ENCODE measurements at regions not wholly inside any gene's neighbourhood (a gene's known extent, or its start where the extent isn't known, plus 50 kb on each side); places are given as distances from the start of the nearest gene placed in this dataset.

DNA sequence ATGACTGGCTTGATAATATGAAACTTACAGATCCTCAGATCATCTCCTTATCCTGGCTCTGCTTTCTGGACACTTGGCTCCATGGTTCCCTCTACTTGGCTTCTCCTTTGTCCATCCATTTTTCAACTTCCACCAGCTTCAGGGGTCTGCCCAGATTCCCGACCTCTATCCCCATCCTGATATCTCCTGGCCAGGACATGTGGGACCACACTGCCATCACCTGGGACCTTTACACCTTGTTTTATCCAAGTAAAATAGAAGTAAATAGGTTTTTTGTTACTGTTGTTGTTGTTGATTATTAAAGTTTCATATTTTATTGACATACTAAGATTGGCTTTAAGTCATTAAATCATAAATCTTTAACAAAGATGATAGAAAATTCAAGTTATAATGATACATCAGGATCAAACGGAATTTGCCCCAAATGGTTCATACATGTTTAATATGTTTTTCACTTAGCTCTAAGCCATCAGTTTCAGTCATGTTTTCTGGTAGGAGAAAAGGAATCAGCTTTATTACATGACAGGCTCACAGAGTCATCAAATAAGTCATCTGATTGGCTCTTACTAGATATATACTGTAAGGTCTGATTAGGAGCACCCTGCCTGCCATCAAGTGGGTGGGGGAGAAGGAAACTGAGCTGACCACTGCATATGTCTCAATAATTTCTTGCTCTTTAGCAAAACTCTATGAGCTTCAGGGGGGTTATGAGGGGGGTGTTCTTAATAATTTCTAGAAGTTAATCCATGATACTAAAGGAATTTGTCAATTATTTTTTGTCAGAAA lies 111.5 kb upstream of the AHR start:
- H3K4me3 ChIP-seq (replicated peaks in 1 of 2; ENCODE audit: low read depth in 2 of 2, low read length in 2 of 2) = no peak overlapping the region
- DNase-seq (ENCODE audit: low read depth in 2 of 2) = no peak
- no peak for TF ChIP-seq CTCF (IDR thresholded peaks at IDR 0.05; ENCODE audit: low read depth, low read length)

GRCh38 chr7:17194656-17195055 lies 103.8 kb upstream of the AHR start:
- no peak for DNase-seq (ENCODE audit: low read depth in 2 of 2)
- TF ChIP-seq CTCF (IDR thresholded peaks at IDR 0.05; ENCODE audit: low read depth, low read length) = no peak
- H3K4me3 ChIP-seq (replicated peaks in 1 of 2; ENCODE audit: low read depth in 2 of 2, low read length in 2 of 2) = no peak overlapping the region

- H3K4me3 ChIP-seq (replicated peaks in 1 of 2; ENCODE audit: low read depth in 2 of 2, low read length in 2 of 2) = no peak overlapping the region
- DNase-seq (ENCODE audit: low read depth in 2 of 2) = no peak
- TF ChIP-seq CTCF (IDR thresholded peaks at IDR 0.05; ENCODE audit: low read depth, low read length) = no peak
These were observed 102.9 kb upstream of the AHR start for GRCh38 chr7:17195576-17195975.

DNA sequence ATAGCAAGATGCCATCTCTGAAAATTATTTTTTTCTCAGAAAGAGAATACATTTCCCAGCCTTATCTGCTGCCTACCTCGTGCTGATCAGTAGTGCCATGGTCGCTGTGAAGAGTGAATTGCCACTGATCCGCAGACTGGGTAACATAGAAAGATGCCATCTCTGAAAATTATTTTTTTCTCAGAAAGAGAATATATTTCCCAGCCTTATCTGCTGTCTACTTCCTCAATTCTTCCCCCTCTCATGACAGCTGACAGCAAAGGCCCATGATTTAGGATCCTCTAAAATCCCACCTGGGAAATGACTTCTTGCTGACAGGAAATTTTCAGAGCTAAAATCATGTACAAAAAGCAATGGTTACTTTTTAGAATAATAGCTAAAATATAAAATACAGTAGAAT lies 92.5 kb upstream of the AHR start:
- DNase-seq (ENCODE audit: low read depth in 2 of 2) = no peak
- no peak overlapping the region for H3K4me3 ChIP-seq (replicated peaks in 1 of 2; ENCODE audit: low read depth in 2 of 2, low read length in 2 of 2)
- no peak for TF ChIP-seq CTCF (IDR thresholded peaks at IDR 0.05; ENCODE audit: low read depth, low read length)

GRCh38 chr7:17206349-17206905 lies 92.0 kb upstream of the AHR start:
- TF ChIP-seq CTCF (IDR thresholded peaks at IDR 0.05; ENCODE audit: low read depth, low read length) = no peak
- H3K4me3 ChIP-seq (replicated peaks in 1 of 2; ENCODE audit: low read depth in 2 of 2, low read length in 2 of 2) = no peak overlapping the region
- no peak for DNase-seq (ENCODE audit: low read depth in 2 of 2)

DNA sequence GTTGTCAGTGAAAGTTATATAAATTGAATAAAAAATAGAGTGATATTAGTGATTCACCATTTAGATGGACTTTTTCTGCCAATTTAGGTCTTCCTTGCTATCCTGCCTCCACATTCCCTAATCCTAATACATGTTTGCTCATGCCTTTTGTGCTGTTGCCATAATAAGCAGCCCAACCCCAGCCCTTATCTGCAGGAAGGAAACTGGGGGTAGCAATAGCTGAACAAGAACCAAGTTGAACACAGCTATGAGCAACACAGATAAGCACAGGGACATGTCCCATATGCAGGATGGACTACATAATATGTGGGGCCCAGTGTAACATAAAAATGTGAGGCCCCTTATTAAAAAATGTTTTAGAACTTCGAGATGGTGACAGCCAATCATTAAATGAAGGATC lies 91.2 kb upstream of the AHR start:
- DNase-seq (ENCODE audit: low read depth in 2 of 2) = peak; percentile 28 to 89
- no peak overlapping the region for H3K4me3 ChIP-seq (replicated peaks in 1 of 2; ENCODE audit: low read depth in 2 of 2, low read length in 2 of 2)
- no peak for TF ChIP-seq CTCF (IDR thresholded peaks at IDR 0.05; ENCODE audit: low read depth, low read length)

All from cardiac fibroblast (primary cell).